K562 (cell line): ENCODE measurements at regions not wholly inside any gene's neighbourhood (a gene's known extent, or its start where the extent isn't known, plus 50 kb on each side); places are given as distances from the start of the nearest gene placed in this dataset.

ENCODE experiments used
- ATAC-seq: fragments of 200-7000 bp; cut with Tn5 transposase; 3 replicates; pipeline ENCODE4 v1.9.1; 2020; ENCODE audit warnings: moderate library complexity
- BruUV-seq: library from RNA; stranded (reverse); fragments of 400-500 nt; replicated peaks from 2 replicates; lab custom pipeline; 2021; lab: Mats Ljungman, UMichigan
- CTCF ChIA-PET: fragments of 300-600 bp; formaldehyde crosslinking; extraction: SDS; loops from one replicate; lab custom pipeline; 2021; ENCODE audit warnings: low intra/inter-chr PET ratio; lab: Yijun Ruan, JAX
- POLR2A ChIA-PET: fragments of 300-600, 350-650 bp; sonication (Branson Sonifier 250); formaldehyde crosslinking; extraction: SDS; loops from one replicate; lab custom pipeline; 2021; ENCODE audit warnings: antibody characterized with exemption, inconsistent platforms; lab: Yijun Ruan, JAX
- DNase-seq, 4 experiments: peaks; one replicate each; pipeline versions ENCODE4 v3.0.0 to v3.0.0-alpha.2; 2011 to 2018; ENCODE audit warnings: low spot score in 3 of 4, mixed read lengths in 3 of 4; ENCODE audit errors: extremely low read depth in 1 of 4
- FAIRE-seq: peaks from 2 replicates; lab custom pipeline; 2011; peaks lifted over from hg19 to GRCh38; lab: Jason Lieb, UNC
- H2AFZ ChIP-seq: 2 replicates; pipeline ENCODE4 v1.6.0; 2011; ENCODE audit warnings: low read depth, low read length, control low read depth, inconsistent platforms
- H3K27ac ChIP-seq: fragments of 200-600 bp; 3 replicates; pipeline ENCODE4 v1.8.0; 2011; ENCODE audit warnings: low read depth, mild to moderate bottlenecking, control low read depth, inconsistent platforms, low read length, moderate library complexity, mixed read lengths; ENCODE audit errors: extremely low read depth
- H3K27me3 ChIP-seq, 2 experiments: fragments of 300-600 bp in 1 of 2; 2 replicates in 1 of 2; 3 replicates in 1 of 2; pipeline versions ENCODE4 v1.6.0 to v1.8.0; 2011; ENCODE audit warnings: inconsistent platforms in 2 of 2, low read length in 2 of 2, mild to moderate bottlenecking in 1 of 2, mixed read lengths in 1 of 2, moderate library complexity in 1 of 2; ENCODE audit not compliant: control insufficient read depth in 2 of 2, insufficient read depth in 2 of 2
- H3K36me3 ChIP-seq: fragments of 300-600 bp; 3 replicates; pipeline ENCODE4 v1.8.0; 2011; ENCODE audit warnings: mild to moderate bottlenecking, low read length, inconsistent platforms; ENCODE audit not compliant: control insufficient read depth, insufficient read depth
- H3K4me1 ChIP-seq, 2 experiments: fragments of 200-600 bp in 1 of 2; replicated peaks in 1 of 2; 2 replicates in 1 of 2; 3 replicates in 1 of 2; pipeline versions ENCODE4 v1.5.1 to v1.8.0; 2011; ENCODE audit warnings: inconsistent platforms in 2 of 2, low read length in 2 of 2, mild to moderate bottlenecking in 1 of 2, mixed read lengths in 1 of 2, moderate library complexity in 1 of 2; ENCODE audit not compliant: control insufficient read depth in 2 of 2, insufficient read depth in 2 of 2
- H3K4me2 ChIP-seq: 2 replicates; pipeline ENCODE4 v1.6.1; 2011; ENCODE audit warnings: low read length, control low read depth, inconsistent platforms, mixed read lengths; ENCODE audit not compliant: insufficient read depth
- H3K4me3 ChIP-seq: fragments of 200-600 bp; sonication (generic), shearing (Covaris generic); 2 replicates; pipeline ENCODE4 v1.5.1; 2016; ENCODE audit warnings: control low read depth, inconsistent platforms
- H3K79me2 ChIP-seq: fragments of 200-600 bp; 3 replicates; pipeline ENCODE4 v1.8.0; 2011; ENCODE audit warnings: low read length, inconsistent platforms; ENCODE audit not compliant: control insufficient read depth, insufficient read depth
- H3K9ac ChIP-seq, 2 experiments: 2 replicates each; pipeline versions ENCODE4 v1.6.0 to v1.6.1; 2011; ENCODE audit warnings: low read depth in 2 of 2, low read length in 2 of 2, control low read depth in 1 of 2, inconsistent platforms in 1 of 2, mild to moderate bottlenecking in 1 of 2, mixed read lengths in 1 of 2; ENCODE audit not compliant: insufficient read depth in 1 of 2
- H3K9me1 ChIP-seq: one replicate; pipeline ENCODE4 v1.6.0; 2011; ENCODE audit warnings: inconsistent platforms, mild to moderate bottlenecking, low read length, moderate library complexity; ENCODE audit not compliant: control insufficient read depth, insufficient read depth
- H3K9me3 ChIP-seq: replicated peaks from 2 replicates; pipeline ENCODE4 v1.5.1; 2011; ENCODE audit warnings: low read depth, low read length, inconsistent platforms; ENCODE audit not compliant: control insufficient read depth, insufficient read depth
- H4K20me1 ChIP-seq: replicated peaks from 2 replicates; pipeline ENCODE4 v1.6.1; 2011; ENCODE audit warnings: low read length, inconsistent platforms, mixed read lengths; ENCODE audit not compliant: control insufficient read depth, insufficient read depth
- BRD9 ChIP-seq: fragments of 450-650 bp; IDR thresholded peaks from 2 replicates; pipeline ENCODE4 v1.6.1; 2018; ENCODE audit warnings: low read depth; ENCODE audit not compliant: partially characterized antibody
- DEAF1 ChIP-seq: fragments of 450-650 bp; formaldehyde crosslinking; IDR thresholded peaks from 2 replicates; pipeline ENCODE4 v1.4.0; 2020; ENCODE audit warnings: mild to moderate bottlenecking, moderate library complexity
- E2F1 ChIP-seq: sonication (generic); formaldehyde crosslinking; IDR thresholded peaks from 2 replicates; pipeline ENCODE4 v1.8.1; 2023; ENCODE audit warnings: mild to moderate bottlenecking, missing genetic modification reagents, moderate library complexity
- EP400 ChIP-seq: fragments of 450-650 bp; IDR thresholded peaks from 2 replicates; pipeline ENCODE4 v1.6.1; 2017; ENCODE audit warnings: antibody characterized with exemption, mild to moderate bottlenecking, moderate library complexity
- HDAC6 ChIP-seq: IDR thresholded peaks from 2 replicates; pipeline ENCODE4 v1.6.1; 2012; ENCODE audit warnings: low read depth, mild to moderate bottlenecking, control low read depth, inconsistent platforms, low read length, moderate library complexity
- HDAC8 ChIP-seq: fragments of 450-650 bp; IDR thresholded peaks from 2 replicates; pipeline ENCODE4 v1.6.1; 2016; ENCODE audit warnings: mild to moderate bottlenecking, missing genetic modification characterization, moderate library complexity, missing compliant biosample characterization
- SMARCE1 ChIP-seq: fragments of 450-650 bp; IDR thresholded peaks from 2 replicates; pipeline ENCODE4 v1.7.1; 2016; ENCODE audit warnings: mild to moderate bottlenecking
- ZNF282 ChIP-seq: sonication (generic); formaldehyde crosslinking; IDR thresholded peaks from 2 replicates; pipeline ENCODE4 v1.8.1; 2023; ENCODE audit warnings: missing genetic modification reagents
- ZNF407 ChIP-seq: fragments of 450-650 bp; IDR thresholded peaks from 2 replicates; pipeline ENCODE4 v1.6.1; 2016; ENCODE audit warnings: low read depth
- ZNF778 ChIP-seq: fragments of 450-650 bp; formaldehyde crosslinking; IDR thresholded peaks from 2 replicates; pipeline ENCODE4 v1.4.0; 2020; ENCODE audit warnings: mild to moderate bottlenecking, moderate library complexity
- ZSCAN29 ChIP-seq: fragments of 450-650 bp; IDR thresholded peaks from 2 replicates; pipeline ENCODE4 v1.6.1; 2017
- in situ Hi-C: fragments of 300-500 bp; cut with MboI; formaldehyde crosslinking; loops from 4 replicates; pipeline ENCODE4 v1.15.0; 2018; ENCODE audit warnings: inconsistent platforms, mixed read lengths
- intact Hi-C: fragments of 100-400 bp; cut with micrococcal nuclease; formaldehyde crosslinking; loops from 2 replicates; pipeline ENCODE4 v1.14.2; 2022
- TF ChIP-seq, protein P1 (sequence below): sonication (generic); formaldehyde crosslinking; IDR thresholded peaks from 2 replicates; pipeline ENCODE4 v1.8.0; 2022; ENCODE audit warnings: missing genetic modification reagents, mild to moderate bottlenecking, moderate library complexity, borderline replicate concordance

DNA sequence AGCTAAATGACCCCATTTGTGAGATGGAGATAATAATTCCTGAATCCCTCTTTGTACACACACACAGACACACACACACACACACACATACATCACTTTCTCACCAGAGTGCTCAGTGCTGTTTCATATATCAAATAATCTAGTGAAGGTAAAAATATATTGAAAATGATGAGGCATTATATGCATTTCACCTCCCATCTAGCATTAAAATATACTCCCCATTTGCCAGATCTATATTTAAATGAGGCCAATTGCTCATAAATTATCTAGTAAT lies 490.7 kb upstream of the FLRT2 start:
- Histone ChIP-seq H4K20me1 (no peaks in the 10 kb centered on the region), H3K9me1 (no peaks in the 10 kb centered on the region), H3K79me2 (no peaks in the 10 kb centered on the region), H3K4me1 (no peaks in the 10 kb centered on the region), H3K4me2 (no peak overlapping the region), H3K4me3 (no peak overlapping the region), H3K27ac (no peak overlapping the region), H3K27me3 (no peaks in the 10 kb centered on the region), H3K9me3 (no peaks in the 10 kb centered on the region), H3K9ac (no peak overlapping the region), H2AFZ (no peak overlapping the region), H3K36me3 (no peaks in the 10 kb centered on the region)
- ChIA-PET CTCF (no interaction called here), POLR2A (no interaction called here)
- in situ Hi-C loops (no loop called here), intact Hi-C loops (no loop called here)
- BruUV-seq = no TSS peak
- no peak for DNase-seq
- ATAC-seq = no peak
- FAIRE-seq = no peak
- TF ChIP-seq, protein P1, sequence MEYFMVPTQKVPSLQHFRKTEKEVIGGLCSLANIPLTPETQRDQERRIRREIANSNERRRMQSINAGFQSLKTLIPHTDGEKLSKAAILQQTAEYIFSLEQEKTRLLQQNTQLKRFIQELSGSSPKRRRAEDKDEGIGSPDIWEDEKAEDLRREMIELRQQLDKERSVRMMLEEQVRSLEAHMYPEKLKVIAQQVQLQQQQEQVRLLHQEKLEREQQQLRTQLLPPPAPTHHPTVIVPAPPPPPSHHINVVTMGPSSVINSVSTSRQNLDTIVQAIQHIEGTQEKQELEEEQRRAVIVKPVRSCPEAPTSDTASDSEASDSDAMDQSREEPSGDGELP (CRISPR knock-in tag) = no peak
- TF ChIP-seq ZSCAN29 = no peak
- TF ChIP-seq SMARCE1 = no peak
- no peak for TF ChIP-seq HDAC6
- TF ChIP-seq HDAC8 (tag) = no peak
- TF ChIP-seq E2F1 = no peak
- no peak for TF ChIP-seq ZNF778 (CRISPR knock-in tag)
- TF ChIP-seq DEAF1 = no peak
- TF ChIP-seq BRD9 = no peak
- no peak for TF ChIP-seq ZNF407
- no peak for TF ChIP-seq EP400
- TF ChIP-seq ZNF282 (CRISPR knock-in tag) = no peak
